ENCODE measurements at regions not wholly inside any gene's neighbourhood (a gene's known extent, or its start where the extent isn't known, plus 50 kb on each side); places are given as distances from the start of the nearest gene placed in this dataset.

GRCh38 chr16:6562986-6563385 lies 769.7 kb upstream of the RBFOX1 start:
- H3K9me2 ChIP-seq (ENCODE audit: insufficient read depth), result no peaks in the 10 kb centered on the region
- H3K4me2 ChIP-seq (ENCODE audit: low read length), result no peak overlapping the region
- no TSS peak for BruUV-seq (replicated peaks)
- ChIA-PET CTCF (no interaction called here), RAD21 (ENCODE audit: low non-redundant PET in 1 of 2, low total read pairs in 2 of 2, uncharacterized antibody in 2 of 2, unreplicated experiment in 2 of 2) (no interaction called here), POLR2A (no interaction called here)
- no peaks in the 10 kb centered on the region for H3K36me3 ChIP-seq (ENCODE audit: control insufficient read depth in 1 of 2, insufficient read depth in 2 of 2, low read length in 2 of 2)
- no peak overlapping the region for H2AFZ ChIP-seq (ENCODE audit: low read depth, low read length, poor library complexity, severe bottlenecking)
- TF ChIP-seq CEBPB (IDR thresholded peaks at IDR 0.05; ENCODE audit: low read depth), result no peak
- TF ChIP-seq SIN3A (IDR thresholded peaks at IDR 0.05; ENCODE audit: low read depth), result no peak
- no peak for TF ChIP-seq ZNF274 (IDR thresholded peaks at IDR 0.05; ENCODE audit: low read depth, low read length)
- TF ChIP-seq EZH2phosphoT487 (IDR thresholded peaks at IDR 0.05; ENCODE audit: borderline replicate concordance), result no peak
- no peak for TF ChIP-seq TCF7L2 (IDR thresholded peaks at IDR 0.05; ENCODE audit: borderline replicate concordance, extremely low read depth, insufficient read depth, insufficient read length)
- TF ChIP-seq, protein P1, sequence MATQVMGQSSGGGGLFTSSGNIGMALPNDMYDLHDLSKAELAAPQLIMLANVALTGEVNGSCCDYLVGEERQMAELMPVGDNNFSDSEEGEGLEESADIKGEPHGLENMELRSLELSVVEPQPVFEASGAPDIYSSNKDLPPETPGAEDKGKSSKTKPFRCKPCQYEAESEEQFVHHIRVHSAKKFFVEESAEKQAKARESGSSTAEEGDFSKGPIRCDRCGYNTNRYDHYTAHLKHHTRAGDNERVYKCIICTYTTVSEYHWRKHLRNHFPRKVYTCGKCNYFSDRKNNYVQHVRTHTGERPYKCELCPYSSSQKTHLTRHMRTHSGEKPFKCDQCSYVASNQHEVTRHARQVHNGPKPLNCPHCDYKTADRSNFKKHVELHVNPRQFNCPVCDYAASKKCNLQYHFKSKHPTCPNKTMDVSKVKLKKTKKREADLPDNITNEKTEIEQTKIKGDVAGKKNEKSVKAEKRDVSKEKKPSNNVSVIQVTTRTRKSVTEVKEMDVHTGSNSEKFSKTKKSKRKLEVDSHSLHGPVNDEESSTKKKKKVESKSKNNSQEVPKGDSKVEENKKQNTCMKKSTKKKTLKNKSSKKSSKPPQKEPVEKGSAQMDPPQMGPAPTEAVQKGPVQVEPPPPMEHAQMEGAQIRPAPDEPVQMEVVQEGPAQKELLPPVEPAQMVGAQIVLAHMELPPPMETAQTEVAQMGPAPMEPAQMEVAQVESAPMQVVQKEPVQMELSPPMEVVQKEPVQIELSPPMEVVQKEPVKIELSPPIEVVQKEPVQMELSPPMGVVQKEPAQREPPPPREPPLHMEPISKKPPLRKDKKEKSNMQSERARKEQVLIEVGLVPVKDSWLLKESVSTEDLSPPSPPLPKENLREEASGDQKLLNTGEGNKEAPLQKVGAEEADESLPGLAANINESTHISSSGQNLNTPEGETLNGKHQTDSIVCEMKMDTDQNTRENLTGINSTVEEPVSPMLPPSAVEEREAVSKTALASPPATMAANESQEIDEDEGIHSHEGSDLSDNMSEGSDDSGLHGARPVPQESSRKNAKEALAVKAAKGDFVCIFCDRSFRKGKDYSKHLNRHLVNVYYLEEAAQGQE (IDR thresholded peaks at IDR 0.05; ENCODE audit: low read depth), result no peak
- TF ChIP-seq POLR2AphosphoS5 (IDR thresholded peaks at IDR 0.05; ENCODE audit: low read depth, low read length), result no peak
- no peak for TF ChIP-seq FOSL1 (IDR thresholded peaks at IDR 0.05; ENCODE audit: low read depth)
- TF ChIP-seq MAX (IDR thresholded peaks at IDR 0.05), result no peak
- no peak for TF ChIP-seq EZH2 (IDR thresholded peaks at IDR 0.05)
- TF ChIP-seq, protein P2, sequence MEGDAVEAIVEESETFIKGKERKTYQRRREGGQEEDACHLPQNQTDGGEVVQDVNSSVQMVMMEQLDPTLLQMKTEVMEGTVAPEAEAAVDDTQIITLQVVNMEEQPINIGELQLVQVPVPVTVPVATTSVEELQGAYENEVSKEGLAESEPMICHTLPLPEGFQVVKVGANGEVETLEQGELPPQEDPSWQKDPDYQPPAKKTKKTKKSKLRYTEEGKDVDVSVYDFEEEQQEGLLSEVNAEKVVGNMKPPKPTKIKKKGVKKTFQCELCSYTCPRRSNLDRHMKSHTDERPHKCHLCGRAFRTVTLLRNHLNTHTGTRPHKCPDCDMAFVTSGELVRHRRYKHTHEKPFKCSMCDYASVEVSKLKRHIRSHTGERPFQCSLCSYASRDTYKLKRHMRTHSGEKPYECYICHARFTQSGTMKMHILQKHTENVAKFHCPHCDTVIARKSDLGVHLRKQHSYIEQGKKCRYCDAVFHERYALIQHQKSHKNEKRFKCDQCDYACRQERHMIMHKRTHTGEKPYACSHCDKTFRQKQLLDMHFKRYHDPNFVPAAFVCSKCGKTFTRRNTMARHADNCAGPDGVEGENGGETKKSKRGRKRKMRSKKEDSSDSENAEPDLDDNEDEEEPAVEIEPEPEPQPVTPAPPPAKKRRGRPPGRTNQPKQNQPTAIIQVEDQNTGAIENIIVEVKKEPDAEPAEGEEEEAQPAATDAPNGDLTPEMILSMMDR (IDR thresholded peaks at IDR 0.05 in 2 of 3, conservative IDR thresholded peaks at IDR 0.05 in 1 of 3; ENCODE audit: borderline replicate concordance in 1 of 3, insufficient read depth in 1 of 3, low read depth in 2 of 3, low read length in 2 of 3), result no peak
- TF ChIP-seq POLR2A (IDR thresholded peaks at IDR 0.05; ENCODE audit: borderline replicate concordance, extremely low read depth, insufficient read depth, insufficient read length), result no peak
- no peaks in the 10 kb centered on the region for H4K20me1 ChIP-seq (ENCODE audit: insufficient read depth)
- intact Hi-C loops (cut with micrococcal nuclease), result no loop called here
- H3K79me2 ChIP-seq (ENCODE audit: insufficient read depth, low read length), result no peaks in the 10 kb centered on the region
- H3K9me3 ChIP-seq (ENCODE audit: control insufficient read depth in 1 of 2, insufficient read depth in 1 of 2, low read depth in 1 of 2, low read length in 2 of 2), result no peaks in the 10 kb centered on the region
- no peak for DNase-seq (ENCODE audit: low read depth, low spot score)
- H3K9ac ChIP-seq (ENCODE audit: low read length), result no peak overlapping the region
- no peaks in the 10 kb centered on the region for H3K27me3 ChIP-seq (ENCODE audit: insufficient read depth, low read length)
- ATAC-seq, result no peak
- H3K4me1 ChIP-seq (ENCODE audit: control insufficient read depth in 1 of 2, insufficient read depth in 2 of 2, low read length in 2 of 2), result no peaks in the 10 kb centered on the region
- no peak overlapping the region for H3K27ac ChIP-seq (ENCODE audit: low read depth, low read length)
- H3K4me3 ChIP-seq (replicated peaks in 1 of 2; ENCODE audit: low read depth in 1 of 2, low read length in 2 of 2), result no peak overlapping the region
